ENCODE measurements at regions not wholly inside any gene's neighbourhood (a gene's known extent, or its start where the extent isn't known, plus 50 kb on each side); places are given as distances from the start of the nearest gene placed in this dataset.
"Not testable (repeated sequence)": the region's sequence is repeated elsewhere in the genome, so short reads cannot be mapped to it uniquely, and the experiment has no call there.

DNA sequence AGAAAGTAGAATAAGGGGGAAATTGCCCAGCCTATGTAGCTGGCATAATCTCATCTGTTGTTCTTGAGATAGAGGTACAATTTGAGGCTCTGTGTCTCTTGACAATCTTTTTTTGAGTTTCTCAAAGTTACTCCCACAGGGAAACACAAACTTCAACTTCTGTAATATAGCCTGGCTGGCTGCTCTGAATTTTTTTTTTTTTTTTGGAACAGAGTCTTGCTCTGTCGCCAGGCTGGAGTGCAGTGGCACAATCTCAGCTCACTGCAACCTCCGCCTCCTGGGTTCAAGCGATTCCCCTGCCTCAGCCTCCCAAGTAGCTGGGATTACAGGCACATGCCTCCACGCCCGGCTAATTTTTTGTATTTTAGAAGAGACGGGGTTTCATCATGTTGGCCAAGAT lies 1486.8 kb upstream of the WWC1 start:
- TF ChIP-seq, protein P1, sequence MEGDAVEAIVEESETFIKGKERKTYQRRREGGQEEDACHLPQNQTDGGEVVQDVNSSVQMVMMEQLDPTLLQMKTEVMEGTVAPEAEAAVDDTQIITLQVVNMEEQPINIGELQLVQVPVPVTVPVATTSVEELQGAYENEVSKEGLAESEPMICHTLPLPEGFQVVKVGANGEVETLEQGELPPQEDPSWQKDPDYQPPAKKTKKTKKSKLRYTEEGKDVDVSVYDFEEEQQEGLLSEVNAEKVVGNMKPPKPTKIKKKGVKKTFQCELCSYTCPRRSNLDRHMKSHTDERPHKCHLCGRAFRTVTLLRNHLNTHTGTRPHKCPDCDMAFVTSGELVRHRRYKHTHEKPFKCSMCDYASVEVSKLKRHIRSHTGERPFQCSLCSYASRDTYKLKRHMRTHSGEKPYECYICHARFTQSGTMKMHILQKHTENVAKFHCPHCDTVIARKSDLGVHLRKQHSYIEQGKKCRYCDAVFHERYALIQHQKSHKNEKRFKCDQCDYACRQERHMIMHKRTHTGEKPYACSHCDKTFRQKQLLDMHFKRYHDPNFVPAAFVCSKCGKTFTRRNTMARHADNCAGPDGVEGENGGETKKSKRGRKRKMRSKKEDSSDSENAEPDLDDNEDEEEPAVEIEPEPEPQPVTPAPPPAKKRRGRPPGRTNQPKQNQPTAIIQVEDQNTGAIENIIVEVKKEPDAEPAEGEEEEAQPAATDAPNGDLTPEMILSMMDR (IDR thresholded peaks at IDR 0.05; ENCODE audit: low read depth, low read length), result not testable (repeated sequence)
- TF ChIP-seq MYC (IDR thresholded peaks at IDR 0.05; ENCODE audit: low read depth, low read length), result not testable (repeated sequence)
- TF ChIP-seq, protein P2, sequence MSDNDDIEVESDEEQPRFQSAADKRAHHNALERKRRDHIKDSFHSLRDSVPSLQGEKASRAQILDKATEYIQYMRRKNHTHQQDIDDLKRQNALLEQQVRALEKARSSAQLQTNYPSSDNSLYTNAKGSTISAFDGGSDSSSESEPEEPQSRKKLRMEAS (IDR thresholded peaks at IDR 0.05; ENCODE audit: low read depth, low read length), result not testable (repeated sequence)

Data from NB4 (cell line).